PC-3 (cell line): ENCODE measurements at regions not wholly inside any gene's neighbourhood (a gene's known extent, or its start where the extent isn't known, plus 50 kb on each side); places are given as distances from the start of the nearest gene placed in this dataset.
A peak's percentile ranks its signal among the peaks of the same experiment; 100 is the strongest.

Experiments
- ATAC-seq: fragments of 200-7000 bp; cut with Tn5 transposase; 2 replicates; pipeline ENCODE4 v1.9.1; 2020; ENCODE audit warnings: mild to moderate bottlenecking, moderate library complexity
- BruUV-seq: library from RNA; stranded (reverse); fragments of 400-500 nt; replicated peaks from 2 replicates; lab custom pipeline; 2021; lab: Mats Ljungman, UMichigan
- CTCF ChIA-PET: fragments of 300-600 bp; sonication (Branson Sonifier 250); formaldehyde crosslinking; loops from one replicate; lab custom pipeline; 2022; ENCODE audit warnings: antibody characterized with exemption; lab: Charles Lee
- POLR2A ChIA-PET: fragments of 300-600 bp; sonication (Branson Sonifier 250); formaldehyde crosslinking; loops from one replicate; lab custom pipeline; 2022; ENCODE audit warnings: antibody characterized with exemption; ENCODE audit not compliant: unreplicated experiment; lab: Charles Lee
- DNase-seq: peaks from one replicate; pipeline ENCODE4 v3.0.0-alpha.2; 2015
- H2AFZ ChIP-seq: fragments of 300-600 bp; sonication (generic); 2 replicates; pipeline ENCODE4 v1.6.0; 2016; ENCODE audit warnings: antibody characterized with exemption, low read length
- H3F3A ChIP-seq: fragments of 300-600 bp; sonication (generic); one replicate; pipeline ENCODE4 v1.6.0; 2017; ENCODE audit warnings: antibody characterized with exemption, low read length, control low read depth, mild to moderate bottlenecking; ENCODE audit not compliant: unreplicated experiment
- H3K27ac ChIP-seq: fragments of 300-600 bp; sonication (generic); 2 replicates; pipeline ENCODE4 v1.5.1; 2016; ENCODE audit warnings: mild to moderate bottlenecking, low read length
- H3K27me3 ChIP-seq: fragments of 300-600 bp; sonication (generic); 2 replicates; pipeline ENCODE4 v1.6.1; 2016; ENCODE audit warnings: low read length, mixed read lengths
- H3K36me3 ChIP-seq: fragments of 300-600 bp; sonication (generic); 2 replicates; pipeline ENCODE4 v1.6.1; 2016; ENCODE audit warnings: low read depth, mixed run types, low read length, mixed read lengths
- H3K4me1 ChIP-seq: fragments of 300-600 bp; sonication (generic); 2 replicates; pipeline ENCODE4 v1.5.1; 2016; ENCODE audit warnings: low read length; ENCODE audit not compliant: insufficient read depth
- H3K4me2 ChIP-seq: fragments of 300-600 bp; sonication (generic); 2 replicates; pipeline ENCODE4 v1.6.0; 2016; ENCODE audit warnings: low read length
- H3K4me3 ChIP-seq: fragments of 300-600 bp; sonication (generic); 2 replicates; pipeline ENCODE4 v1.5.1; 2016; ENCODE audit warnings: mild to moderate bottlenecking, low read length, mixed read lengths
- H3K79me2 ChIP-seq: fragments of 300-600 bp; sonication (generic); 2 replicates; pipeline ENCODE4 v1.6.1; 2017; ENCODE audit warnings: low read length, mixed read lengths
- H3K9ac ChIP-seq: fragments of 300-600 bp; sonication (generic); 2 replicates; pipeline ENCODE4 v1.6.0; 2016; ENCODE audit warnings: mild to moderate bottlenecking, low read length
- H3K9me2 ChIP-seq: fragments of 300-600 bp; sonication (generic); replicated peaks from 2 replicates; pipeline ENCODE4 v1.6.1; 2016; ENCODE audit warnings: mixed run types, low read length, mixed read lengths
- H3K9me3 ChIP-seq: fragments of 300-600 bp; sonication (generic); 2 replicates; pipeline ENCODE4 v1.6.1; 2016; ENCODE audit warnings: low read length, mixed read lengths
- H4K20me1 ChIP-seq: fragments of 300-600 bp; sonication (generic); 2 replicates; pipeline ENCODE4 v1.6.1; 2016; ENCODE audit warnings: low read length, mixed read lengths
- EZH2 ChIP-seq: fragments of 300-600 bp; sonication (generic); IDR thresholded peaks from one replicate; pipeline ENCODE4 v1.6.1; 2017; ENCODE audit warnings: antibody characterized with exemption, mild to moderate bottlenecking, low read length; ENCODE audit not compliant: unreplicated experiment
- EZH2phosphoT487 ChIP-seq: fragments of 300-600 bp; sonication (generic); IDR thresholded peaks from 2 replicates; pipeline ENCODE4 v1.6.1; 2018; ENCODE audit warnings: mild to moderate bottlenecking, antibody characterized with exemption, low read length, borderline replicate concordance
- intact Hi-C: fragments of 100-400 bp; cut with micrococcal nuclease; formaldehyde crosslinking; loops from 2 replicates; pipeline ENCODE4 v1.9.0; 2023
- TF ChIP-seq, protein P1 (sequence below): fragments of 300-600 bp; sonication (generic); conservative IDR thresholded peaks from 2 replicates; pipeline ENCODE4 v1.5.1; 2017; ENCODE audit warnings: antibody characterized with exemption, low read depth, mild to moderate bottlenecking, low read length

DNA sequence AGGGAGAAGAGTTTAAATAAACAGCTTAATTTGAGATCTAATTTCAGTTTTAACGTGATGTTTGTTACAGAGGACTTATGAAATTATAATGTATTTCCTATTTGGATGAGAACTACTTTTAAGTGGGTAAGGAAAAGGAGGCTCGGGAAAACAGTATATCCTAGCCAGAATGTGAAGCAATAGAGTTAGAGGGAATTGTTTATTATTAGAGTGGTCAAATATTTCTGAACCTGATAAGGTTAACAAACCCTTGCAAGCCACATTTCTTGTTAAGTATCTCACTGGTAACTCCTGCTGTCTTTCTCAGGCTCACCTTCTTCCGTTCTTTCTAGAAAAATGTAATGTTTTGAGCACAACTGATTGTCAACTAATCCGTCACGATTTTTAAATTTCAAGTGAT is 335.1 kb upstream of the MBL2 start:
- no peak overlapping the region for H3K4me2 ChIP-seq
- DNase-seq (no peak), ATAC-seq (no peak)
- no peak overlapping the region for H3K27ac ChIP-seq
- no peaks in the 10 kb centered on the region for H3K9me2 ChIP-seq
- H3K27me3 ChIP-seq = no peaks in the 10 kb centered on the region
- H3K79me2 ChIP-seq = no peaks in the 10 kb centered on the region
- no peaks in the 10 kb centered on the region for H3K9me3 ChIP-seq
- no peaks in the 10 kb centered on the region for H4K20me1 ChIP-seq
- no peak overlapping the region for H3K4me3 ChIP-seq
- peaks cover 9% of the 10 kb centered on the region for H3K4me1 ChIP-seq
- H3F3A ChIP-seq = no peaks in the 10 kb centered on the region
- no peak overlapping the region for H2AFZ ChIP-seq
- POLR2A ChIA-PET = no interaction called here
- CTCF ChIA-PET = no interaction called here
- no peak overlapping the region for H3K9ac ChIP-seq
- TF ChIP-seq, protein P1, sequence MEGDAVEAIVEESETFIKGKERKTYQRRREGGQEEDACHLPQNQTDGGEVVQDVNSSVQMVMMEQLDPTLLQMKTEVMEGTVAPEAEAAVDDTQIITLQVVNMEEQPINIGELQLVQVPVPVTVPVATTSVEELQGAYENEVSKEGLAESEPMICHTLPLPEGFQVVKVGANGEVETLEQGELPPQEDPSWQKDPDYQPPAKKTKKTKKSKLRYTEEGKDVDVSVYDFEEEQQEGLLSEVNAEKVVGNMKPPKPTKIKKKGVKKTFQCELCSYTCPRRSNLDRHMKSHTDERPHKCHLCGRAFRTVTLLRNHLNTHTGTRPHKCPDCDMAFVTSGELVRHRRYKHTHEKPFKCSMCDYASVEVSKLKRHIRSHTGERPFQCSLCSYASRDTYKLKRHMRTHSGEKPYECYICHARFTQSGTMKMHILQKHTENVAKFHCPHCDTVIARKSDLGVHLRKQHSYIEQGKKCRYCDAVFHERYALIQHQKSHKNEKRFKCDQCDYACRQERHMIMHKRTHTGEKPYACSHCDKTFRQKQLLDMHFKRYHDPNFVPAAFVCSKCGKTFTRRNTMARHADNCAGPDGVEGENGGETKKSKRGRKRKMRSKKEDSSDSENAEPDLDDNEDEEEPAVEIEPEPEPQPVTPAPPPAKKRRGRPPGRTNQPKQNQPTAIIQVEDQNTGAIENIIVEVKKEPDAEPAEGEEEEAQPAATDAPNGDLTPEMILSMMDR = no peak
- no peak for TF ChIP-seq EZH2phosphoT487
- TF ChIP-seq EZH2 = no peak
- intact Hi-C loops = no loop called here
- no TSS peak for BruUV-seq
- no peaks in the 10 kb centered on the region for H3K36me3 ChIP-seq

DNA sequence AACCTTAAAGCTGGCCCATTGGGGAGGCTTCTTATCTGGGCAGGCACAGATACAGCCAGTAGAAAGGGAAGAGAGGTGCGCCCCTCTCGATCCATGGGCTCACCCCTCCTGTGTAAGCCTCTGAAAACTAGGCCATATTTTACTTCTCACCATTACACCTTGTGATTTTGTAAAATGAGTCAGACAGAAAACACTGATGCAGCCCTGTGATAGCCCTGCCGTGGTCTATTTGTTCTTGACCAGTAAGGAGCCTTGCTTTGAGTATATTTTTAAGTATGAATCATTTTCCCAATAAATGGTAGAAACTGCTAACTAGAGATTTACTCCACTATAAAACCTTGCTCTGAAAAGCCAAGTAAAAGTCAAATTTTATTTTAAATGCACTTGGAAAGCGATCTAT is 329.8 kb upstream of the MBL2 start:
- Histone ChIP-seq H3K9me3 (no peaks in the 10 kb centered on the region), H3F3A (no peaks in the 10 kb centered on the region), H3K4me1 (peaks cover 13% of the 10 kb centered on the region), H3K4me3 (no peak overlapping the region), H3K79me2 (no peaks in the 10 kb centered on the region), H3K9me2 (no peaks in the 10 kb centered on the region), H3K4me2 (peak overlapping the region; percentile 7), H2AFZ (no peak overlapping the region), H4K20me1 (no peaks in the 10 kb centered on the region), H3K36me3 (no peaks in the 10 kb centered on the region), H3K9ac (no peak overlapping the region), H3K27me3 (no peaks in the 10 kb centered on the region), H3K27ac (no peak overlapping the region)
- BruUV-seq = no TSS peak
- intact Hi-C loops = loop anchor here (2.0 to 5.0 kb wide), 3 partner anchors 24 to 285 kb away; no protein-coding TSS in a partner anchor
- POLR2A ChIA-PET = interaction anchor here (0.7 kb wide), 1 partner anchor 18 kb away, joined by 3 read pairs; no protein-coding TSS in a partner anchor
- peak; percentile 99 for ATAC-seq
- TF ChIP-seq, protein P1 = no peak
- TF ChIP-seq EZH2 (no peak), EZH2phosphoT487 (no peak)
- CTCF ChIA-PET = interaction anchor here (0.6 to 1.4 kb wide), 2 partner anchors 118 to 284 kb away, joined by 3 read pairs; no protein-coding TSS in a partner anchor
- DNase-seq = peak; percentile 90

DNA sequence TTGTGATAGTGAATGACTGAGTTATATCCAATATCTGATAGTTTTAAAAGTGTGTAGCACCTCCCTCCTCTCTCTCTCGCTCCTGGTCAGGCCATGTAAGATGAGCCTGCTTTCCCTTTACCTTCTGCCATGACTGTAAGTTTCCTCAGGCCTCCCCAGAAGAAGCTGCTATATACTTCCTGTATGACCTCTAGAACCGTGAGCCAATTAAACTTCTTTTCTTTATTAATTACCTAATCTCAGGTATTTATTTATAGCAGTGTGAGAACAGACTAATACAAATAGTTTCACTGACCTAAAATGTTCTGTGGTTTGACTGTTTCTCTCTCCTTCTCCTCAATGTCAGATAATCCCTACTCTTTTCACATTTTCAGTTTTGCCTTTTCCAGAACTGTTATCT is 321.3 kb upstream of the MBL2 start:
- DNase-seq (no peak), ATAC-seq (no peak)
- no peak overlapping the region for H3K4me2 ChIP-seq
- H3K4me3 ChIP-seq = no peak overlapping the region
- H3K9ac ChIP-seq = no peak overlapping the region
- no TSS peak for BruUV-seq
- no peaks in the 10 kb centered on the region for H4K20me1 ChIP-seq
- POLR2A ChIA-PET = no interaction called here
- H3K27me3 ChIP-seq = no peaks in the 10 kb centered on the region
- no peaks in the 10 kb centered on the region for H3K9me3 ChIP-seq
- H2AFZ ChIP-seq = no peak overlapping the region
- TF ChIP-seq EZH2 (no peak), EZH2phosphoT487 (no peak)
- TF ChIP-seq, protein P1 = no peak
- intact Hi-C loops = no loop called here
- H3K79me2 ChIP-seq = no peaks in the 10 kb centered on the region
- no peak overlapping the region for H3K27ac ChIP-seq
- CTCF ChIA-PET = interaction anchor here (0.6 kb wide), 1 partner anchor 142 kb away, joined by 4 read pairs; no protein-coding TSS in a partner anchor
- no peaks in the 10 kb centered on the region for H3K36me3 ChIP-seq
- H3K4me1 ChIP-seq = no peaks in the 10 kb centered on the region
- H3F3A ChIP-seq = no peaks in the 10 kb centered on the region
- H3K9me2 ChIP-seq = no peaks in the 10 kb centered on the region
